Muscle of arm (tissue), 1 donor: ENCODE measurements at regions not wholly inside any gene's neighbourhood (a gene's known extent, or its start where the extent isn't known, plus 50 kb on each side); places are given as distances from the start of the nearest gene placed in this dataset.

Source experiments
- DNase-seq: peaks from one replicate; pipeline ENCODE4 v3.0.0-alpha.2; 2013

- DNase-seq: no peak
Measured at GRCh38 chr6:134866563-134866962, 83.3 kb downstream of the ALDH8A1 start.

DNA sequence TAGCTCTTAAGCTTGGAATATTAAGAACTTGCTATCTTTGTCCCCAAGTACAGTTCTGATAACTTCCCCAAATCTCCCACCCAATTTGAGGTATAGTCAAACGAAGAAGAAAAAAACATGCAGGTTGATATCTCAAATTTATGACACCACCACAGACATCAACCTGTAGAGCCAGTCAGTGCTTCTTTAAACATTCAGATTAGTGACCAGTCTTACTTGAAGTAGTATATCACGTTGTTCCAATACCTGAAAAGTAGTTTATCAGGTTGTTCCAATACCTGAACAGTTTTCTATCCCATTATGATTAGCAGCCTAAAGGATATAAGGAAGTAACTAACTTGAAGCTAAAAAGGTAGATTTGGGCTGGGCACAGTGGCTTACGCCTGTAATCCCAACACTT, 85.3 kb downstream of the ALDH8A1 start:
- DNase-seq: no peak

DNA sequence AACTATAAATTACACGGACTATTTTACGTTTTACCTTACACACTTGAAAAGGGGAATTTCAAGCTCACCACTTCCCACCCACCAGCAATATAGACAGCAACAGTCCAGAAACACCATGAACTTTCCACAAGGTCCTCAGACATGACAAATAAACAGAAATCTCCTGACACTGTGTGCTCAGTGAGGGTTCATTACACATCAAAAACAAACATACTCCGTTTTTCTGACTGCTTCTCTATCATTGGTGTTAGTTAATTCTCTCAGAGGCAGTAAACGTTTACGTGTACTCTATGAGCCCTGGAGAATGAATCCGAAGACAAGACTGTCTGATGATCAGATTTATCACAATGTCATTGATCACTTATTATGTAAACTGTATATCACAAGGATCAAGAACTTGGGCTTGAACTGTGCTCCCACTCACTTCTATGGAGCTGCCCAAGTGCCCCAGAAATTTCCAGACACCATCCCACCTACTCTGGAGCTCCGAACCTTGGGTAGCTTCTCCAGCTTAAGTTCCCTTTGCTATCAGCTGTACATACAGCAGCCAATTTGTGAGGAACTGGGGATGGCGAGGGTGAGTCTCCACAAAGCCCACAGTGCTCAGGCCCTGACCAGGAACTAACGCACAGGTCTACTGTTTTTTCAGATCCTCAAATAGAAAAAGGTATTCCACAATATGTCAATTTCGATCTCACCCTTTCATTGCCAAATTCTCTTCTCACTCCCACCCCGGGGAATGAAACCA, 86.0 kb downstream of the ALDH8A1 start:
- DNase-seq: no peak

DNA sequence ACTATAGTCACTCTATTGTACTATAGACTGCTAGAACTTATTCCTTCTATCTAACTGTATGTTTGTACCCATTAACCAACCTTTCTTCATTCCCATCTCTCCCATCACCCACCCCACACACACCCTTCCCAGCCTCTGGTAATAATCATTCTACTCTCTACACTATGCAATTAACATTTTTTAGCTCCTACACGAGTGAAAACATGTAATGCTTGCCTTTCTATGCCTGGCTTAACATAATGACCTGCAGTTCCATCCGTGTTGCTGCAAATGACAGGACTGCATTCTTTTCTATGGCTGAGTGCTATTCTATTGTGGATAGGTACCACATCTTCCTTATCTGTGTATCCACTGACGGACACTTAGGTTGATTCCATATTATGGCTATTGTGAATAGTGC, 95.5 kb downstream of the ALDH8A1 start:
- DNase-seq: no peak

DNA sequence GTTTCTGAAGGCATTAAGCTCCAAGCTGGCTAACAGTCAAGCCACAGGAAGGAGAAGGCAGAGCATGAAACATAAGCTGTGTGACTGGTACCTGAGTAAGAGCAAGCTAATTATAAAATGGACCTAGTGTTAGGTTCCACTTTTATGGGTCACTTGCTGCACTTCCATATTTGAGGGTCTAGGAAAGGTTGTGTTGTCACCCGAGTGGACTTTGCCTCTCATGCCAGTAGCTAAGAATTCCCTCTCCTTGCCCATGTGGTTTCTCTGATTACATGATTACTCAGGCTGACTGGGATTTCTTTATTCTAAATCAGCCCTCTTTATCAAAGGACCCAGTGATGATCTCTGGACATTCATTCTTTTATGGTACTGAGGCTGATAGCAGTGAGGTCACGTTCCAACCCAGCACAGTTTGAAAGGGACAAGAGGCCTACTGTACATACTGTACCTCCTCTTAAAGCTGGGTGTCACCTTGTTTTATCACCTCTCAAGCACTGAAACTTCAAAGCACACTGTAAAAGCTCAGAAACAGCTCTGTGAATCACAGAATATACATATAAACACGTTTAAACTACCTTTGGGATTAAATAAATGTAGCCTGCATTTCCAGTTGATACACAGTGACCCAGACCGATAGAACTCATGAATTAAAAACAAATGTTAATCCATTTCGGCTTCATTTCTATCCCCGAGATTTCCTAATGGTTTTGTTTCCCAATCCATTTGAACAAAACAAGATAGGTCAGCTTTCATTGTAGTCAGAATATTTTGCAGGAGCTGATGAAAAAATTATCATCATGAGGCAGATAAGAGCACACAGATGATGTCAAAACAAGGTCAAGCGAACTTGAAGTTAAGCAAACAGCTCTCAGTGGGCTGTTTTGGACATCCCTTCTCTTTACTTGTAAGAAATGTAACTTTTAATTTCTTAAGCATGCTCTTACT, 96.5 kb downstream of the ALDH8A1 start:
- DNase-seq: no peak

- DNase-seq: no peak
Measured at GRCh38 chr6:134851548-134851947, 98.4 kb downstream of the ALDH8A1 start.

GRCh38 chr6:134850721-134851305, 99.1 kb downstream of the ALDH8A1 start:
- no peak for DNase-seq

DNA sequence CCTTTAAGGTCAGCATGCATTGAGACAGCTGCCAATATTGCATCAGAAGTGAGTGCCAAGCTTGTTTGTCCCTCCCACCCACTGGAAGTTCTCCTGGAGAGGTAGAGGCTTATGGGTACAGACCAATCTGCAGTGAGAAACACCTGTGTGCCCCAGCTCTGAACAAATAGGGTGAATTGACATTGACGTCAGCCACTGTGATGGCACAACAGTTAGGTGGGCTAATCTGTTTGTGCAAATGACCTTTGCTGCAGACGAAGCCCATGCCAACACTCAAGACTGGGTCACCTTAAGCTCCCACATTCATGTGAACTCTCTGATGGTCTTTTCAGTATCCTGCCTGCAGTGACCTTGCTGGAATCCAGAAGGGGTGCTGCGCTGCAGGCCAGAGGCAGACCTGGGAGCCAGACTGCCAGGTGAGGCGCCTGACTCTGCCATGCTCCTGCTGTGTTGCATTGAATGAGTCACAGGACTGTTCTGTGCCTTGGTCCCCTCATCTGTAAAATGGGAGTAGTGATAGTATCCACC, 99.9 kb downstream of the ALDH8A1 start:
- no peak for DNase-seq

DNA sequence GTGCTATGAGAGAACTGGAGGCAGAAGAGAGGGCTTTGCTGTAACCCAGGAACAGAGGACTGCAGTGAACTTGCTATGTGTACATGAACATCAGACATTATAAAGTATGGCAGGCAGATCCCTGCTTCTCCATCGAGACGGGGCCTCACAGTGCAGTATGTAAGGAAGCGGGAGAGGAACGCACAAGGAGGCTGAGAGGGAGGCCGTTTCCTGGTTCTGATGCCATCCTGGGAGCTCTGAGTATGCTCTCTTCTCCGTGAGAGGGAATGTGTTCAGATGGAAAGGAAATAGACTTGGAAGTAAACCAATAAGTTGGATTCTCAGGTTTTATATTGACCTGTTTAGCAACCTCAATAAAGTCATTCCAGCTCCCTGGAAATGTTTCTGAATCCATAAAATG, 101.8 kb downstream of the ALDH8A1 start:
- DNase-seq: no peak

GRCh38 chr6:134846865-134847264, 103.0 kb downstream of the ALDH8A1 start:
- no peak for DNase-seq

GRCh38 chr6:134846031-134846430, 103.9 kb downstream of the ALDH8A1 start:
- DNase-seq: no peak

- DNase-seq: no peak
Measured at GRCh38 chr6:134844120-134844519, 105.8 kb downstream of the ALDH8A1 start.

DNA sequence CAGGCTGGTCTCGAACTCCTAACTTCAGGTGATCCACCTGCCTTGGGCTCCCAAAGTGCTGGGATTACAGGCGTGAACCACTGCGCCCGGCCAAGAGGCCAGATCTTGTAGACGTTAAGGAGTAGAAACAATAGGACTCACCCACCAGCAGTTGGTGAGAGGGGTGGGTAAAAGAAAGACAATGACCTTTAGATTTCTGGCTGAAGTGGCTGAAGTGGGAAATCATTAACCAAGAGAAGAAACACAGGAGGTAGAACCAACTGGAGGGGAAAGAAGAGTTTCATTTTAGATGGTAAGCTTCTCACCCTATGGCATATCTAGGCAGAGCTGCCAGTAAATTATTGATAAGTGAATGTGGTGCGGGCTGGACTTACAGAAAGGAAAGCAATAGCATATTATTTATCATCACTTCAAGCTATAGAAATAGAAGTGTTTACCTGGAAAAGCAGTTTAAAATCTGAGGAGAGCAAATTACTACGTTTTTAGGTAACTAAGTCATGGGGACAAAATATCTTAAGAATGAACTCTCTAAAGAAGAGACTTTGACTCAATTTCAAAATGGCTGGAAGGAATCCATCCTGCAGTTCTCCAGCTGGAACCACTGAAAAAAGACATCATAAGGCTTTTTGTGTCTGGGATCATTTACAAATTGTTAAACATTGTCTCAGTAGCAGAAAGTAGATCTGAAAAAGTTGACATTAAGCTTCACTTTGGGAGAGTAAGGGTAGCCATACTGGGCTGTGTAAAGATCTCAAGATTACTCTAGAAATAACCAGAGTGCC, 109.6 kb downstream of the ALDH8A1 start:
- DNase-seq: no peak

- DNase-seq: no peak
Measured at GRCh38 chr6:134835993-134836392, 113.9 kb downstream of the ALDH8A1 start.

DNA sequence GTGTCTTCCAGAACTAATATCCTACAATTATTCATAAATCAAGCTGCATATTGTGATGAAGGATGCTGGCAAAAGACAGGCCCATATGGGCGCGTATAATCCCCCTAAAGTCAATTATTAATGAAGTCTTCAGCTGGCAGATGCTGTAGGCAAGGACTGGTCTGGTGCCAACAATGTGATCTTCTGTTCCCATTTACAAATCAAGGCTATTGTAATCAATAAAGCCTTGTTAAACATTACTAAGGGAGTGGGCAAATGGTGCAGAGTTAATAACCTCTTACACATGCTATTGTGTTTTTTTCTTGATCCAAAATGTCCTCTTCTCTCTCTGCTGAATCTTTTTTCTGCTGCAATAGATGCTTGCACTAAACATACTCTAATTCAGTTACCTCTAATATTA, 119.0 kb downstream of the ALDH8A1 start:
- no peak for DNase-seq

DNA sequence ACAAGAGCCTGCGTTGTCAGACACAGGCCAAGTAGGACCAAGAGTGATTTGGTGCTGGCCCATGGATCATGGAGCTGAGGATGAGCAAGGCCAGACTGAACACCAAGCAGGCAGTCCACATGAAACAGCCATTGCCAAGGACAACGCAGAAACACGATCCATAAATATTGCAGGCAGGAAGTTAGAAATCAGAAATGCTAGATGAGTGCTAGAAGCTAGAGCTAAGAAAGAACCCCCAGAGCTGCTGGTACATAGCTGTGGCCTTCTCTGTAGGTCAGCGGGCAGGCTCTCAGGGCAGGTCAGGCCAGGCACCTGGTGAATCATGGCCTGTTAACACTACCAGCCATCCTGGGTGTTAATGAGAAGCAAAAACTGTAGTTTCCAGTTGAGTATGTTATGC, 119.7 kb downstream of the ALDH8A1 start:
- DNase-seq: no peak

- DNase-seq: no peak
Measured at GRCh38 chr6:134828641-134829040, 121.3 kb downstream of the ALDH8A1 start.

DNA sequence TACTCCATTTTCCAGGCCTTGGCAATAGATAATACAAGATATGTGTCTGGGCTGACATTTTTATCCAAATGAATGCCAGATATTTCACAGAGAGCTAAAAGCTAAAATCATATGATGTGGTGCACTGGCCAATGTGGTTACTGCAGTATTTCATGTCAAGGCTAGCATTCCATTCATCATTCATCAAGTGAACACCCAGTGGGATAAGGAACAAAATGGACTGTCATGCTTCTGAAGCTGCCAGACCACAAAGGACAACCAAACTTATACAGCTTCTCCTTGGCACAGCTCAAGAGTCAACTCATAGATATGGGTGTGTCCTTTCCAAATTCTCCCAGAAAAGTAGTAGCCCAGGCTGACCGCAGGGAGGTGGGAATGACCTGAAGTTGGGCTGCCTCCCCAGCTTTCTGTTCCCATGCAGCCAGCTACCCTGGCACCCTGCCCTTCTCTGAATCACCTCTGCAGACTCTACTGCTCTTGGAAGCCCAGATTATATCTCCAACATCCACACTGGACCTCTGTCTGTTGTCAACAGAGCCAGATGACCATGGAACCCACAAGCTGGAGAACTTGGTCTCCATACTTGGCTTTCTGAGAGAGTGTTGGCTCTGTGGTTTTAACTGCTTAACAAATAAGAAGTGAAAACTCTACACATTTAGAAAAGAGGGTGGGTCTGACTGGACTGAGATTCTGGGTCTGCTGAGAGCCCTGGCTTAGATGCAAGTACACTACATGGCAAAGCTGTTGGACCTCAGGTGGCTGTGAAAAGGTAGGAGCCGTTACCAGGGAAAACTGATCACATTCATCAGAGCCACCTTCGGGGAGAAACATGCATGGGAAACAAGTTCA, 122.8 kb downstream of the ALDH8A1 start:
- DNase-seq: peak; percentile 63

DNA sequence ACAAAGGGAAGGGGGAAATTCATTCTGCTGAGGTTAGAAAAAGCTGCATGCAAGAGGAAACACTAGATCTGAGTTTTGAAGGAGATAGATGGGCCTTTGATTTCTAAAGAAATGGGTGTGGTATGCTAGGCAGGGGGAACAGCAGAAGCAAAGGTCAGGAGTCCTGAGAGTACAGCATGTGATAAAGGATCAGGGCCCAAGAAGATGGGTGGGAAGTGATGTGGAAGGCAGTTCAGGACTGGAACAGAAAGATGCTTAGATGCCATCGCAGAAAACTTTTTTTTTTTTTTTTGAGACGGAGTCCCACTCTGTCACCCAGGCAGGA, 126.2 kb downstream of the ALDH8A1 start:
- DNase-seq: no peak

GRCh38 chr6:134822920-134823709, 126.8 kb downstream of the ALDH8A1 start:
- DNase-seq: peak; percentile 87
